ENCODE measurements at regions not wholly inside any gene's neighbourhood (a gene's known extent, or its start where the extent isn't known, plus 50 kb on each side); places are given as distances from the start of the nearest gene placed in this dataset.

DNA sequence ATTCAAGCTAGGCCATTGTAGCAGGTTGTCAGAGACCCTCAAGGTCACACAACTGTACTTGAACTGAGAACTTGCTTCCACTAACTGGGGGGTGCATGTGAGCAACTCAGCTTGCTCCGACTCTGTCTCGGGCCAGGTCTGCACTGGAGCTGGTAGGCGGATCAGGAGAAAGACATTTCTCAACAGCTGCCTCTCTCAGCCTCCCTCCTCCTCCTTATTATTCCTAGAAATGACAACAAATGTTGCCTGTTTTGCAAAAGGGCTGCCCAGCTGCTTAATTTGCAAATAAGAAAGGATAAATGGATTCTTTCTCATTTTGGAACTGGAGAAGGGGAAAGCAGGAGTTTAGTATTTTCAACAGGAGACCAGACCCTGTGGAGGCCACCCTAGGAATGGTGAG, 140.5 kb downstream of the RHOU start:
- in situ Hi-C loops (cut with MboI; ENCODE audit: low pct_ligation_motif_present in 1 of 4, low pct_unique_long_range_greater_than_20kb in 1 of 4, low sequenced_read_pairs in 3 of 4) = no loop called here
- Histone ChIP-seq H3K36me3 (no peaks in the 10 kb centered on the region), H3K4me1 (peaks cover 0 to 14% (median 0%) of the 10 kb centered on the region in 4 donors), H3K27me3 (no peaks in the 10 kb centered on the region), H3K9me3 (no peaks in the 10 kb centered on the region), H3K4me3 (no peak overlapping the region), H3K27ac (peak overlapping the region in 1 of 4 donors; percentile 29)
- WGBS, 2 donors (ENCODE audit: low coverage in 1 of 2) = 90% methylated on average over 3 of the region's 3 CpGs; no CpG with 5 or more reads in 1 of the 2 donors
- TF ChIP-seq POLR2AphosphoS5 (IDR thresholded peaks at IDR 0.05) = no peak
- TF ChIP-seq, protein P1, sequence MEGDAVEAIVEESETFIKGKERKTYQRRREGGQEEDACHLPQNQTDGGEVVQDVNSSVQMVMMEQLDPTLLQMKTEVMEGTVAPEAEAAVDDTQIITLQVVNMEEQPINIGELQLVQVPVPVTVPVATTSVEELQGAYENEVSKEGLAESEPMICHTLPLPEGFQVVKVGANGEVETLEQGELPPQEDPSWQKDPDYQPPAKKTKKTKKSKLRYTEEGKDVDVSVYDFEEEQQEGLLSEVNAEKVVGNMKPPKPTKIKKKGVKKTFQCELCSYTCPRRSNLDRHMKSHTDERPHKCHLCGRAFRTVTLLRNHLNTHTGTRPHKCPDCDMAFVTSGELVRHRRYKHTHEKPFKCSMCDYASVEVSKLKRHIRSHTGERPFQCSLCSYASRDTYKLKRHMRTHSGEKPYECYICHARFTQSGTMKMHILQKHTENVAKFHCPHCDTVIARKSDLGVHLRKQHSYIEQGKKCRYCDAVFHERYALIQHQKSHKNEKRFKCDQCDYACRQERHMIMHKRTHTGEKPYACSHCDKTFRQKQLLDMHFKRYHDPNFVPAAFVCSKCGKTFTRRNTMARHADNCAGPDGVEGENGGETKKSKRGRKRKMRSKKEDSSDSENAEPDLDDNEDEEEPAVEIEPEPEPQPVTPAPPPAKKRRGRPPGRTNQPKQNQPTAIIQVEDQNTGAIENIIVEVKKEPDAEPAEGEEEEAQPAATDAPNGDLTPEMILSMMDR (IDR thresholded peaks at IDR 0.05) = no peak
- no peak for TF ChIP-seq EP300 (IDR thresholded peaks at IDR 0.05; ENCODE audit: low read depth)
- TF ChIP-seq POLR2A (IDR thresholded peaks at IDR 0.05) = no peak
- intact Hi-C loops (cut with DNase I; ENCODE audit: low total_unique reads) = no loop called here
- DNase-seq = no peak

DNA sequence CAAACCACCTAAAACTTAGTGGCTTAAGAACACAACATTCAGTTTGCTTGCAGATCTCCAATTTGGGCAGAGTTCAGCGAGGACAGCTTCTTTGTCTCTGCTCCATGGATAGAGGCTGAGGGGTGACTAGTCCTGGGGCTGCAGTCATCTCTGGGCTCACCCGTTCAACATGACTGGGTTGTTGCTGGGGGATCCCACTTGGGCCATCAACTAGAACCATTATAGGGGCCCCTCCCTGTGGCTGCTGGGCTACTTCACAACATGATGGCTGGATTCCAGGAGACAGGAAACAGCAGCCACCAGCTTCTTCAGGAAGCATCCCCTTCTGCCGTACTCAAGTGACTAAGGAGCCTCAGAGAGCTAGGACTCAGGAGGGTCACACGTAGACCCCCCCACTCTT, 140.9 kb downstream of the RHOU start:
- 75% methylated on average over 4 of the region's 4 CpGs; no CpG with 5 or more reads in 1 of the 2 donors for WGBS, 2 donors (ENCODE audit: low coverage in 1 of 2)

DNA sequence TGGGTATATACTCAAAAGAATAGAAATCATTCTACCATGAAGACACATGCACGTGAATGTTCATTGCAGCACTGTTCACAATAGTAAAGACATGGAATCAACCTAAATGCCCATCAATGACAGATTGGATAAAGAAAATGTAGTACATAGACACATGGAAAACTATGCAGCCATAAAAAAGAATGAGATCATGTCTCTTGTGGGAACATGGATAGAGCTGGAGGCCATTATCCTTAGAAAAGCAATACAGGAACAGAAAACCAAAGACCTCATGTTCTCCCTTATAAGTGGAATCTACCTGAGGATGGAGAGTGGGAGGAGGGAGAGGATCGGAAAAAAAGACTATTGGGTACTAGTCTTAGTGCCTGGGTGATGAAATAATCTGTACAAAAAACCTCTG, 143.9 kb downstream of the RHOU start:
- H3K27me3 ChIP-seq = no peaks in the 10 kb centered on the region
- TF ChIP-seq, protein P1 (IDR thresholded peaks at IDR 0.05) = no peak
- TF ChIP-seq POLR2A (IDR thresholded peaks at IDR 0.05) = no peak
- TF ChIP-seq EP300 (IDR thresholded peaks at IDR 0.05; ENCODE audit: low read depth) = no peak
- no peak for TF ChIP-seq POLR2AphosphoS5 (IDR thresholded peaks at IDR 0.05)
- no peak overlapping the region for H3K4me3 ChIP-seq
- H3K4me1 ChIP-seq = no peaks in the 10 kb centered on the region
- H3K36me3 ChIP-seq = no peaks in the 10 kb centered on the region
- H3K27ac ChIP-seq = no peak overlapping the region
- no peak for DNase-seq
- no peaks in the 10 kb centered on the region for H3K9me3 ChIP-seq
- 93 to 100% methylated on average over 2 of the region's 2 CpGs for WGBS, 2 donors (ENCODE audit: low coverage in 1 of 2)
- intact Hi-C loops (cut with DNase I; ENCODE audit: low total_unique reads) (no loop called here), in situ Hi-C loops (cut with MboI; ENCODE audit: low pct_ligation_motif_present in 1 of 4, low pct_unique_long_range_greater_than_20kb in 1 of 4, low sequenced_read_pairs in 3 of 4) (no loop called here)

More for the DNA sequence above, 140.9 kb downstream of the RHOU start:
- DNase-seq = no peak
- in situ Hi-C loops (cut with MboI; ENCODE audit: low pct_ligation_motif_present in 1 of 4, low pct_unique_long_range_greater_than_20kb in 1 of 4, low sequenced_read_pairs in 3 of 4) = no loop called here
- TF ChIP-seq EP300 (IDR thresholded peaks at IDR 0.05; ENCODE audit: low read depth) = no peak
- no peak for TF ChIP-seq POLR2AphosphoS5 (IDR thresholded peaks at IDR 0.05)
- TF ChIP-seq POLR2A (IDR thresholded peaks at IDR 0.05) = no peak
- TF ChIP-seq, protein P1 (IDR thresholded peaks at IDR 0.05) = no peak
- H3K4me1 ChIP-seq = peaks cover 0 to 10% (median 0%) of the 10 kb centered on the region in 4 donors
- H3K27me3 ChIP-seq = no peaks in the 10 kb centered on the region
- no peaks in the 10 kb centered on the region for H3K9me3 ChIP-seq
- H3K36me3 ChIP-seq = no peaks in the 10 kb centered on the region
- intact Hi-C loops (cut with DNase I; ENCODE audit: low total_unique reads) = no loop called here
- no peak overlapping the region for H3K4me3 ChIP-seq
- peak overlapping the region in 2 of 4 donors; percentile 17 to 29 for H3K27ac ChIP-seq

DNA sequence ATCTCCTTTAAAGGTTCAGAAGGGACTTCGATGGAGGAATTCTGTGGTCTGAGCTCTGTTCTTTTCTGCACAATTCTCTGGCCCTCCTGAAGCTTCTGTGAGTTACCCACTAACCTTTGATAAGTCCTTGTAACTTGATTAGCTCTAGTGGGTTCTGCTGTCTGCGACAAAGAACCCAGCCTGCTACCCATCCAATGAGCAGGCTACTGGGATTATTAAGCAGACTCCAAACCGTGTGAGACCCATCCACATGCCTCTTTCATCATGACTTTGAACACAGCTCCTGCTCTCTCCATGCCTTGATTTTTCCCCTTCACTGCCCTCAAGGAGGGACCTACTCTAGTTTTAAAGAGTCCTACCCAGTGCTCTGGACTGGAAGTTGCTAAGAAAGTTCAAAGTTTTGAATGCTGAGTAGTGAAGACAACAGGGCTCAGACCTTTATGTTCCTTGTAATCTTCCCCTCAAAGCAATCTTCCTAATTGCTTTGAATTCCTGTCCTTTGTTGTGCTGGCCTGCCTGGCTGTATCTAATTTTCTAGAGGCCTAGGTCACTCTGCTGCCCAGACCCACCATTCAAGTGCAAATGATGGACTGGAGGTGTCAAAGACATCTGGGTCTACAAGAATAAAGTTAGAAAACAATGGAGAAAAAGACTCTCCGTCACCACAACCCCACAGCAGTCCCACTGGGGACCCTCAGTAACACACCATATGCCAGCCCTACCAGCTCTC, 146.9 kb downstream of the RHOU start:
- TF ChIP-seq POLR2A (IDR thresholded peaks at IDR 0.05) (no peak), EP300 (IDR thresholded peaks at IDR 0.05; ENCODE audit: low read depth) (no peak)
- TF ChIP-seq, protein P1 (IDR thresholded peaks at IDR 0.05) = no peak
- in situ Hi-C loops (cut with MboI; ENCODE audit: low pct_ligation_motif_present in 1 of 4, low pct_unique_long_range_greater_than_20kb in 1 of 4, low sequenced_read_pairs in 3 of 4) = no loop called here
- 73 to 80% methylated on average over 3 to 4 of the region's 4 CpGs for WGBS, 2 donors (ENCODE audit: low coverage in 1 of 2)

More for the DNA sequence above, 146.9 kb downstream of the RHOU start:
- DNase-seq = no peak
- Histone ChIP-seq H3K4me3 (no peak overlapping the region), H3K27me3 (no peaks in the 10 kb centered on the region), H3K36me3 (no peaks in the 10 kb centered on the region), H3K9me3 (no peaks in the 10 kb centered on the region), H3K27ac (no peak overlapping the region), H3K4me1 (no peaks in the 10 kb centered on the region)
- intact Hi-C loops (cut with DNase I; ENCODE audit: low total_unique reads) = no loop called here
